HG03520 (cell line): ENCODE measurements at regions not wholly inside any gene's neighbourhood (a gene's known extent, or its start where the extent isn't known, plus 50 kb on each side); places are given as distances from the start of the nearest gene placed in this dataset.
"Not testable (repeated sequence)": the region's sequence is repeated elsewhere in the genome, so short reads cannot be mapped to it uniquely, and the experiment has no call there.

ENCODE experiments used
- ATAC-seq: cut with Tn5 transposase; IDR thresholded peaks from one replicate; pipeline ENCODE4 v1.9.1; 2021; ENCODE audit warnings: mild to moderate bottlenecking, moderate library complexity; ENCODE audit not compliant: unreplicated experiment

- not testable (repeated sequence) for ATAC-seq
Observed at GRCh38 chr4:74505355-74505978, 60.5 kb downstream of the AREG start.

GRCh38 chr4:74509363-74509762 lies 64.4 kb downstream of the AREG start:
- ATAC-seq, result not testable (repeated sequence)

DNA sequence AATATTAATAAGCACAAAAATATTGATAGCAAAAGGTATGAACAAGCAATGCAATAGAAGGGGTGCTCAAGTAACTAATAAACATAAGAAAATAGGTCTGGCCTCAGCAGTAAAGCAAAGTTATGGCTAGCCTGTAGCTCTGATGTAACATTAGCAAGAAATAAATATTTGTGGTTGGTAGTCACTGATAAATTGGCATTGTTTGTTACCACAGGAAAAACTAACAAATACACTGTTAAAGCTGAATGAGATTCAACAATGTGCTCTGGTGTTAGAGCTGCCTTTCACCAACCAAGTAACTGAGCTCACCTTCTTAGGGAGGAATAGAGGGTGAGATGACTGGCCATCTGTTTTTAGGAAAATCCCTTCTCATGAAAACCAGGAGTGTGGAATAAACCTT lies 71.4 kb downstream of the AREG start:
- ATAC-seq, result no peak

- ATAC-seq, result no peak
Observed at GRCh38 chr4:74517996-74518395, 73.1 kb downstream of the AREG start.

- no peak for ATAC-seq
Observed at GRCh38 chr4:74522251-74522991, 77.5 kb downstream of the AREG start.

DNA sequence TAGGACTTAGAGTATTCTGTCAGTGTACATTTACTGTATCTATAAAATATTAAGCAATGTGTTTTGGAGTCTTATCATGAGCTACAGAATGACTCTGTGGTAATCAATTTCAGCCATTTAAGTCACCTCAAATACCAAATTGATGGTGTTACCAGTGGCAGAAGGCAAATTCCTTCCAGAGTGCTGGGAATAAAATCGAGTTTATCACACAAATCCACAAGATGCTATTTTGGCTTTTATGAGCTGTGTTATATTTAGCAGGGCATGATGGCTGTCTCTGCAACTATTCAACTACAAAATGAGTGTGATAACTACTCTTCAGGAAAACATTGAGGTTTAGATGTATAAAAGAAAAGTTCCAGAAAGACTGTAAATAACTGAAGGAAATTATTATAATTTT lies 78.2 kb downstream of the AREG start:
- ATAC-seq, result no peak

DNA sequence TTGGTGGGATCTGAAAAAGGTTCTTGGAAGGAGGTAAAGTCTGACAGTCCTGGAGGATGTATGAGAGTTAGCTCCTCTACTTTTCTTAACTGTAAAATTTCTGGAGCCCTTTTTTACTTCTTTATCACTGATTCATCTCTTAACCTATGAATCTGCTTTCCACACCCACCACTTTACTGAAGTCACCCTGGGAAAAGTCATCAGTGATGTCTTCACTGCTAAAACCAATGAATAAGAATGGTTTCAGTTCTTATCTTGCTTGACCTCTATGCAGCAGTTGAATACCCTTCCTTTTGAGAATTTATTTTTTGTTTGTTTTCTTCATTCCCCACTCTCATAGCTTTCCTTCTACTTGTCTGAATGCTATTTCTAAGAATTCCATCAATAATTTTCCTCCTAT lies 80.0 kb downstream of the AREG start:
- no peak for ATAC-seq

GRCh38 chr4:74527049-74527448 lies 82.1 kb downstream of the AREG start:
- no peak for ATAC-seq

DNA sequence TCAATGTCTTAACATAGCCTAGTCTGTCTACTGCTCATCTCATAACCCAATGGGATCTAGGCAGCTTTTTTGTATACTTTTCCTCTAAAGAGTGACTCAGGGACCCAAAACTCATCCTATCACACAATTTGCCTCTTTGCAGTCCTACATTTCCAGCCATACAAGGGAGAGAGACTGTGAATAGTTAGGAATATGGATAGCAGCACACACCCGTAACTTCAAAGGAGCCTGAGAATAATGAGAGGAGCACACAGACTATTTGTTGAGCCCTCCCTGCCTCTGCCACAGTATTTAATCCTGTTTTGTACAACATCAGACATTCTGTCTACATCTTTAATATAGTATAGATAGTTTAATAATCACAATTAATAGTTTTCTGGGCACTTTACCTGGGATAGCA lies 83.2 kb downstream of the AREG start:
- ATAC-seq, result no peak

- no peak for ATAC-seq
Observed at GRCh38 chr4:74529284-74530041, 84.5 kb downstream of the AREG start.

DNA sequence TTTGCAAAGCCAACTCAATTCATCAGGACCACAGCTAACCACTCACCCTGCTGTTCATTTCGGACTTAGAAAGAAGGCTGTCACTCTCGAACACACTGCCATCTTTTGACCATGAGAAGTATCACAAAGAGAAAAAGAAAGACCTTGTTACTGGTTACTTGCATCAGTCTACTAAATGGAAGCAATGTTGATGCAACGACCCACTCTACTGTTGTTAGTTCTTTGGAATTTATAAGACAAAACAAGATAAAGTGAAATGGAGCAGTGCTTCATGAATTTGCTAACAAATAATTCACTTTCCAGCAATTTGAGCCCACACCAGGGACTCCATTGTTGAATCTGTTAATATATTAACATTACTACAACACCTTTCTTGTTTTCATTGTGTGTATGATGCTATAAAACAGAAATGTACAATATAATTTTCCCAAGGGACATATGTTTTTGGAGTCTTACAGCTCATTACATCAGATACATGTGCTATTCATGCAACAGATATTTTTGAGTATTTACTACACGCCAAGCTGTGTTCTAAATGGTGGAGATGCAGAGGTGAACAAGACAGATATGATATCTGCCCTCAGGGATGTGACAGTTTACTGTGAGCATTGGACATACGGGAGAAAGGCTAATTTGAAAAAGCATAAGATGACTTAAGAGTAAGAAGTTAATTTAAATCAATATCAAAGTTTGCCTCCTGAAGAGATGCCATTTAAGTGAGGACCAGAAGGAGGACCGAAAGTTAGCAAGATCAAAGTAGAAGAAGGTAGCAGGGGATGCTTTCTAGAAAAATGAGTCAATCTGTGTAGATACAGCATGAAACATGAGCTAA lies 87.2 kb downstream of the AREG start:
- ATAC-seq, result peak; percentile 97

- ATAC-seq, result no peak
Observed at GRCh38 chr4:74534121-74534520, 89.2 kb downstream of the AREG start.

DNA sequence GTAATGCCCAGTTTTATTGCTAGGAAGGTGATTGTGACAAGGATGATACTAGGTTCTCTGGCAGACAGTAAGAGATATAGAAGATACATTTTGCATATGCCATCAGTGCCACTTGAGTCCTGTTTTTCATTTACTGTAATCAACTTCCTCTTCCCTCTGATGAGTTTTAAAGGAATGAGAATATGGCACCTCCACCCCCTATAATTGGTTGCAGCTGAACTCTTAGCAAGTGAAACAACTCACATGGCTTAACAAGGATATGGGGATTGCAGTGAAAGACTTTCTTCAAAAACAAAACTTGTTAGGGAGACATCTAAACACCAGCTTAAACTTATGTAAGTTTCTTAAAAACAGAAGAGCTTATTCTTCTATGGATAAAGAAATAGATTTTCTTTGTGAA lies 90.0 kb downstream of the AREG start:
- no peak for ATAC-seq

DNA sequence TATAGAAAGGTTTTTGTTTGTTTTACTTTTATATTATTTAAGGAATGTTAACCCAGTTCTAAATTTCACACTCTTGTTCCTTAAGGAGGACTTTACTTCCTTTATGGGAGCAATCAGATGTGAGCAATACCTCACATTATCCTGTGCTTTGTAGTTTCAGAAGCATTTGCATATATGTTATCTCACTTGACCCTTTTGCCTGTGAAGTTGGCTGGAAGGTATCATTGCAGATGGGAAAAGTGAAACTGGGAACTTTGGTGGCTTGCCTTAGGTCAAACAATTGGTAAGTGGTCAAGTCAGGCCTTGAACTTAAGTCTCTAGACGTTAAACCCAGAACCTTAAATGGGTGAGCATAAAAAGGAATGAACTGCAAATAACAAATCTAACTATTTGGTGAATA lies 90.6 kb downstream of the AREG start:
- ATAC-seq, result no peak

GRCh38 chr4:74536557-74536956 lies 91.6 kb downstream of the AREG start:
- ATAC-seq, result no peak

DNA sequence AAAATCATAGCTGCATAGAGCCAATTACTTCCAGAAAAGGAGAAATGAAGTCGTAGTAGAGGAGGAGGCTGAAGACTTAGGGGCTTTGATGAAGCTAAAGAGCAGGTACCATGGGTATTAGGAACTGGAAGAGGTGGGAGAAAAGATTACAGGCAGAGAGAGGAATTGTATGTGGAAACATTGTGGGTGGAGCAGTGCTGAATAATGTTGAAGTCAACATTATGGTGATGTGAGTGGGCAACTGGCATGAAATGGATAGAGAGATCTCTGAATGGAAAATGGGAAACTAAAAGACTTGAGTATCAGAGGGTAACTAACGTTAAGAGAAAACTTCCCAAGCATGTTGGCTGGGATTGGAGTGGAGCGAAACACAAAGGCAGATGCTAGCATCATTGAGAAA lies 92.5 kb downstream of the AREG start:
- ATAC-seq, result no peak

DNA sequence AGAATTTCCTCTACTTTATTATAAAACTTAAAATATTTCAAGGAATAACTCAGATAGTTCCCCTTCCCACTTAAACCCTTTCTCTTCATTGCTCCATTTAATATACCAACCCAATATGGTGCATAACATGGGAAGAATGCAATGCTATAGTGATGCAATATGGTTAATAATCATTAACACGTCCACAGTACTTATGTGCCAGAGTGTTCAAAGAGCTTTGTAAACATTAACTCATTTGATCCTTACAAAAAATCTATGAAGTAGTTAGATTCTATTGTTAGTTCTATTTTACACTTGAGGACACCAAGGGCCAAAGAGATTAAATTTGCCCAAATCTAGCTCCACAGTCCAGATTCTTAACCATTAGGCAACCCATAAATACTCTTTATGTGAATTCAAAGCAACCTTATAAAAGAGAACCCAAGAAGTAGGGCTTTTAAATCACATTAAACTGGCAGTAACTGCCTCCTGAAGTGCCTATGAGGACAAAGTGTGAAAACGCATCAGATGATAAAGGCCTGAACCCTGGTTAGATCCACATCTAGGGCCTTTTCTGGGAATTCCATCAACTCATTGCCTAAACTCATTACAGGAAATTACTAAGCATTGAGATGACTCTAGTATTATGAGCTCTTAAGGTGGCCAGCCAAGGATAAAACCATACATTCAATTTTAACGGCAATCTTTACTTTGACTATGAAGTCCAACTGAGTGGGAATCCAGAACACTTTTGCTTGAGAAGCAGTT lies 94.3 kb downstream of the AREG start:
- no peak for ATAC-seq

- no peak for ATAC-seq
Observed at GRCh38 chr4:74540193-74540592, 95.3 kb downstream of the AREG start.

DNA sequence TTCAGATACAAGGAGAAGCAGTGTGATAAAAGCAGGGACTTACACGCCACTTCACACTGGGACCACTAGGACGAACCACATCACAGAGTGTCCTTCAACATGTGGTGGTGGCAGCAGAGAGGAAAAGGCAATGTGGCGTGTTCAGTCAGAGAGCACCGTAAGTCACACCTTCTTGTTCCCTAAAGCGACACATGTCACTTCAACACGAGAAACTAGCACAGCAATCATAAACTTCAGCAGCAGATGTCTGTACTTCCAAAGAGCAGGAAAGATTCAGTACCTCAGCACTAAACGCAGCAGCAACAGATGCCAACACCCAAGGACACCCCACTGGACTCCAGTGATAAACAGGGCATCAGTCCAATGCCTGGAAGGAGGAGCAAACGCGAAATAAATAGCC lies 96.7 kb downstream of the AREG start:
- ATAC-seq, result no peak

- peak; percentile 94 for ATAC-seq
Observed at GRCh38 chr4:74543231-74543781, 98.4 kb downstream of the AREG start.
